SK-N-SH (cell line): ENCODE measurements at regions not wholly inside any gene's neighbourhood (a gene's known extent, or its start where the extent isn't known, plus 50 kb on each side); places are given as distances from the start of the nearest gene placed in this dataset.
"Not testable (repeated sequence)": the region's sequence is repeated elsewhere in the genome, so short reads cannot be mapped to it uniquely, and the experiment has no call there.

Source experiments
- ELF1 ChIP-seq: IDR thresholded peaks from 2 replicates; pipeline ENCODE4 v1.4.0; 2012
- FOXJ3 ChIP-seq: sonication (generic); formaldehyde crosslinking; IDR thresholded peaks from 2 replicates; pipeline ENCODE4 v1.5.1; 2020; ENCODE audit warnings: mild to moderate bottlenecking, missing genetic modification reagents
- FOXM1 ChIP-seq: IDR thresholded peaks from 2 replicates; pipeline ENCODE4 v1.4.0; 2012; ENCODE audit warnings: low read depth, mild to moderate bottlenecking
- NRF1 ChIP-seq: IDR thresholded peaks from 2 replicates; pipeline ENCODE4 v1.6.1; 2012; ENCODE audit warnings: low read depth, mild to moderate bottlenecking, low read length
- POLR2AphosphoS5 ChIP-seq: IDR thresholded peaks from 2 replicates; pipeline ENCODE4 v1.6.1; 2012; ENCODE audit warnings: low read depth, low read length
- RAD21 ChIP-seq: IDR thresholded peaks from 2 replicates; pipeline ENCODE4 v1.6.1; 2012; ENCODE audit warnings: mild to moderate bottlenecking, low read length
- RXRA ChIP-seq: IDR thresholded peaks from 2 replicates; pipeline ENCODE4 v1.4.0; 2012; ENCODE audit warnings: low read depth, mild to moderate bottlenecking, borderline replicate concordance
- TAF1 ChIP-seq: IDR thresholded peaks from 2 replicates; pipeline ENCODE4 v1.6.1; 2012; ENCODE audit warnings: low read depth, mild to moderate bottlenecking, low read length, moderate library complexity, borderline replicate concordance
- TF ChIP-seq, protein P1 (sequence below): fragments of 200-600 bp; sonication (generic); IDR thresholded peaks from 2 replicates; pipeline ENCODE4 v1.6.1; 2017; ENCODE audit warnings: antibody characterized with exemption, mild to moderate bottlenecking, moderate library complexity
- TF ChIP-seq, protein P2 (sequence below): IDR thresholded peaks from 2 replicates; pipeline ENCODE4 v1.4.0; 2012; ENCODE audit warnings: low read depth, borderline replicate concordance
- TF ChIP-seq, protein P3 (sequence below): IDR thresholded peaks from 2 replicates; pipeline ENCODE4; 2012
- TF ChIP-seq, protein P4 (sequence below): IDR thresholded peaks from 2 replicates; pipeline ENCODE4 v1.4.0; 2012; ENCODE audit warnings: low read depth

DNA sequence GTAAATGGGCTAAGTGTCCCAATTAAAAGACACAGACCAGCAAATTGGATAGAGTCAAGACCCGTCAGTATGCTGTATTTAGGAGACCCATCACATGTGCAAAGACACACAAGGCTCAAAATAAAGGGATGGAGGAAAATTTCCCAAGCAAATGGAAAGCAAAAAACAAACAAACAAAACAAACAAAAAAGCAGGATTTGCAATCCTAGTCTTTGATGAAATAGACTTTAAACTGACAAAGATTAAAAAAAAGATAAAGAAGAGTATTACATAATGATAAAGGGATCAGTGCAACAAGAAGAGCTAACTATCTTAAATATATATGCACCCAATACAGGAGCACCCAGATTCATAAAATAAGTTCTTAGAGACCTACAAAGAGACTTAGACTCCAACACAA is 429.6 kb downstream of the MAT2B start:
- TF ChIP-seq, protein P1, sequence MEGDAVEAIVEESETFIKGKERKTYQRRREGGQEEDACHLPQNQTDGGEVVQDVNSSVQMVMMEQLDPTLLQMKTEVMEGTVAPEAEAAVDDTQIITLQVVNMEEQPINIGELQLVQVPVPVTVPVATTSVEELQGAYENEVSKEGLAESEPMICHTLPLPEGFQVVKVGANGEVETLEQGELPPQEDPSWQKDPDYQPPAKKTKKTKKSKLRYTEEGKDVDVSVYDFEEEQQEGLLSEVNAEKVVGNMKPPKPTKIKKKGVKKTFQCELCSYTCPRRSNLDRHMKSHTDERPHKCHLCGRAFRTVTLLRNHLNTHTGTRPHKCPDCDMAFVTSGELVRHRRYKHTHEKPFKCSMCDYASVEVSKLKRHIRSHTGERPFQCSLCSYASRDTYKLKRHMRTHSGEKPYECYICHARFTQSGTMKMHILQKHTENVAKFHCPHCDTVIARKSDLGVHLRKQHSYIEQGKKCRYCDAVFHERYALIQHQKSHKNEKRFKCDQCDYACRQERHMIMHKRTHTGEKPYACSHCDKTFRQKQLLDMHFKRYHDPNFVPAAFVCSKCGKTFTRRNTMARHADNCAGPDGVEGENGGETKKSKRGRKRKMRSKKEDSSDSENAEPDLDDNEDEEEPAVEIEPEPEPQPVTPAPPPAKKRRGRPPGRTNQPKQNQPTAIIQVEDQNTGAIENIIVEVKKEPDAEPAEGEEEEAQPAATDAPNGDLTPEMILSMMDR, result not testable (repeated sequence)
- TF ChIP-seq FOXM1; POLR2AphosphoS5; TAF1; RXRA; RAD21; FOXJ3 (CRISPR knock-in tag); NRF1; ELF1: not testable (repeated sequence)
- TF ChIP-seq, protein P2, sequence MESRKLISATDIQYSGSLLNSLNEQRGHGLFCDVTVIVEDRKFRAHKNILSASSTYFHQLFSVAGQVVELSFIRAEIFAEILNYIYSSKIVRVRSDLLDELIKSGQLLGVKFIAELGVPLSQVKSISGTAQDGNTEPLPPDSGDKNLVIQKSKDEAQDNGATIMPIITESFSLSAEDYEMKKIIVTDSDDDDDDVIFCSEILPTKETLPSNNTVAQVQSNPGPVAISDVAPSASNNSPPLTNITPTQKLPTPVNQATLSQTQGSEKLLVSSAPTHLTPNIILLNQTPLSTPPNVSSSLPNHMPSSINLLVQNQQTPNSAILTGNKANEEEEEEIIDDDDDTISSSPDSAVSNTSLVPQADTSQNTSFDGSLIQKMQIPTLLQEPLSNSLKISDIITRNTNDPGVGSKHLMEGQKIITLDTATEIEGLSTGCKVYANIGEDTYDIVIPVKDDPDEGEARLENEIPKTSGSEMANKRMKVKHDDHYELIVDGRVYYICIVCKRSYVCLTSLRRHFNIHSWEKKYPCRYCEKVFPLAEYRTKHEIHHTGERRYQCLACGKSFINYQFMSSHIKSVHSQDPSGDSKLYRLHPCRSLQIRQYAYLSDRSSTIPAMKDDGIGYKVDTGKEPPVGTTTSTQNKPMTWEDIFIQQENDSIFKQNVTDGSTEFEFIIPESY, result not testable (repeated sequence)
- TF ChIP-seq, protein P3, sequence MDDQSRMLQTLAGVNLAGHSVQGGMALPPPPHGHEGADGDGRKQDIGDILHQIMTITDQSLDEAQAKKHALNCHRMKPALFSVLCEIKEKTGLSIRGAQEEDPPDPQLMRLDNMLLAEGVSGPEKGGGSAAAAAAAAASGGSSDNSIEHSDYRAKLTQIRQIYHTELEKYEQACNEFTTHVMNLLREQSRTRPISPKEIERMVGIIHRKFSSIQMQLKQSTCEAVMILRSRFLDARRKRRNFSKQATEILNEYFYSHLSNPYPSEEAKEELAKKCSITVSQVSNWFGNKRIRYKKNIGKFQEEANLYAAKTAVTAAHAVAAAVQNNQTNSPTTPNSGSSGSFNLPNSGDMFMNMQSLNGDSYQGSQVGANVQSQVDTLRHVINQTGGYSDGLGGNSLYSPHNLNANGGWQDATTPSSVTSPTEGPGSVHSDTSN, result not testable (repeated sequence)
- TF ChIP-seq, protein P4, sequence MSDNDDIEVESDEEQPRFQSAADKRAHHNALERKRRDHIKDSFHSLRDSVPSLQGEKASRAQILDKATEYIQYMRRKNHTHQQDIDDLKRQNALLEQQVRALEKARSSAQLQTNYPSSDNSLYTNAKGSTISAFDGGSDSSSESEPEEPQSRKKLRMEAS, result not testable (repeated sequence)
